ENCODE measurements at regions not wholly inside any gene's neighbourhood (a gene's known extent, or its start where the extent isn't known, plus 50 kb on each side); places are given as distances from the start of the nearest gene placed in this dataset.

- no peak overlapping the region for H3K4me2 ChIP-seq (ENCODE audit: control insufficient read depth, insufficient read depth)
- no peak overlapping the region for H3K4me3 ChIP-seq
- H4K20me1 ChIP-seq (ENCODE audit: control insufficient read depth, insufficient read depth): no peaks in the 10 kb centered on the region
- WGBS (ENCODE audit: insufficient coverage, insufficient replicate concordance, low lambda C conversion rate, missing lambda C conversion rate): 36% methylated on average over 2 of the region's 2 CpGs
- RAD21 ChIA-PET (ENCODE audit: unreplicated experiment): interaction anchor here (0.7 kb wide), 1 partner anchor 151 kb away, joined by 3 read pairs; no protein-coding TSS in a partner anchor
- in situ Hi-C loops (cut with MboI): no loop called here
- POLR2A ChIA-PET: no interaction called here
- TF ChIP-seq NFIC (IDR thresholded peaks at IDR 0.05; ENCODE audit: low read depth, low read length): no peak
- no peak for TF ChIP-seq RB1 (IDR thresholded peaks at IDR 0.05; ENCODE audit: borderline replicate concordance)
- no peak for TF ChIP-seq RCOR1 (conservative IDR thresholded peaks at IDR 0.05; ENCODE audit: low read depth, low read length)
- TF ChIP-seq, protein P1, sequence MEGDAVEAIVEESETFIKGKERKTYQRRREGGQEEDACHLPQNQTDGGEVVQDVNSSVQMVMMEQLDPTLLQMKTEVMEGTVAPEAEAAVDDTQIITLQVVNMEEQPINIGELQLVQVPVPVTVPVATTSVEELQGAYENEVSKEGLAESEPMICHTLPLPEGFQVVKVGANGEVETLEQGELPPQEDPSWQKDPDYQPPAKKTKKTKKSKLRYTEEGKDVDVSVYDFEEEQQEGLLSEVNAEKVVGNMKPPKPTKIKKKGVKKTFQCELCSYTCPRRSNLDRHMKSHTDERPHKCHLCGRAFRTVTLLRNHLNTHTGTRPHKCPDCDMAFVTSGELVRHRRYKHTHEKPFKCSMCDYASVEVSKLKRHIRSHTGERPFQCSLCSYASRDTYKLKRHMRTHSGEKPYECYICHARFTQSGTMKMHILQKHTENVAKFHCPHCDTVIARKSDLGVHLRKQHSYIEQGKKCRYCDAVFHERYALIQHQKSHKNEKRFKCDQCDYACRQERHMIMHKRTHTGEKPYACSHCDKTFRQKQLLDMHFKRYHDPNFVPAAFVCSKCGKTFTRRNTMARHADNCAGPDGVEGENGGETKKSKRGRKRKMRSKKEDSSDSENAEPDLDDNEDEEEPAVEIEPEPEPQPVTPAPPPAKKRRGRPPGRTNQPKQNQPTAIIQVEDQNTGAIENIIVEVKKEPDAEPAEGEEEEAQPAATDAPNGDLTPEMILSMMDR (IDR thresholded peaks at IDR 0.05 in 2 of 3, conservative IDR thresholded peaks at IDR 0.05 in 1 of 3; ENCODE audit: control insufficient read depth in 2 of 3, extremely low read depth in 1 of 3, insufficient read depth in 1 of 3, low read depth in 3 of 3, low read length in 3 of 3): peak in 1 of 3 experiments; percentile 2; a peak in 1 of 6 replicates
- TF ChIP-seq, protein P2, sequence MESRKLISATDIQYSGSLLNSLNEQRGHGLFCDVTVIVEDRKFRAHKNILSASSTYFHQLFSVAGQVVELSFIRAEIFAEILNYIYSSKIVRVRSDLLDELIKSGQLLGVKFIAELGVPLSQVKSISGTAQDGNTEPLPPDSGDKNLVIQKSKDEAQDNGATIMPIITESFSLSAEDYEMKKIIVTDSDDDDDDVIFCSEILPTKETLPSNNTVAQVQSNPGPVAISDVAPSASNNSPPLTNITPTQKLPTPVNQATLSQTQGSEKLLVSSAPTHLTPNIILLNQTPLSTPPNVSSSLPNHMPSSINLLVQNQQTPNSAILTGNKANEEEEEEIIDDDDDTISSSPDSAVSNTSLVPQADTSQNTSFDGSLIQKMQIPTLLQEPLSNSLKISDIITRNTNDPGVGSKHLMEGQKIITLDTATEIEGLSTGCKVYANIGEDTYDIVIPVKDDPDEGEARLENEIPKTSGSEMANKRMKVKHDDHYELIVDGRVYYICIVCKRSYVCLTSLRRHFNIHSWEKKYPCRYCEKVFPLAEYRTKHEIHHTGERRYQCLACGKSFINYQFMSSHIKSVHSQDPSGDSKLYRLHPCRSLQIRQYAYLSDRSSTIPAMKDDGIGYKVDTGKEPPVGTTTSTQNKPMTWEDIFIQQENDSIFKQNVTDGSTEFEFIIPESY (IDR thresholded peaks at IDR 0.05): no peak
- no peak for TF ChIP-seq SREBF1 (IDR thresholded peaks at IDR 0.05; ENCODE audit: low read length)
- TF ChIP-seq, protein P3, sequence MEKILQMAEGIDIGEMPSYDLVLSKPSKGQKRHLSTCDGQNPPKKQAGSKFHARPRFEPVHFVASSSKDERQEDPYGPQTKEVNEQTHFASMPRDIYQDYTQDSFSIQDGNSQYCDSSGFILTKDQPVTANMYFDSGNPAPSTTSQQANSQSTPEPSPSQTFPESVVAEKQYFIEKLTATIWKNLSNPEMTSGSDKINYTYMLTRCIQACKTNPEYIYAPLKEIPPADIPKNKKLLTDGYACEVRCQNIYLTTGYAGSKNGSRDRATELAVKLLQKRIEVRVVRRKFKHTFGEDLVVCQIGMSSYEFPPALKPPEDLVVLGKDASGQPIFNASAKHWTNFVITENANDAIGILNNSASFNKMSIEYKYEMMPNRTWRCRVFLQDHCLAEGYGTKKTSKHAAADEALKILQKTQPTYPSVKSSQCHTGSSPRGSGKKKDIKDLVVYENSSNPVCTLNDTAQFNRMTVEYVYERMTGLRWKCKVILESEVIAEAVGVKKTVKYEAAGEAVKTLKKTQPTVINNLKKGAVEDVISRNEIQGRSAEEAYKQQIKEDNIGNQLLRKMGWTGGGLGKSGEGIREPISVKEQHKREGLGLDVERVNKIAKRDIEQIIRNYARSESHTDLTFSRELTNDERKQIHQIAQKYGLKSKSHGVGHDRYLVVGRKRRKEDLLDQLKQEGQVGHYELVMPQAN (conservative IDR thresholded peaks at IDR 0.05): no peak
- no peaks in the 10 kb centered on the region for H3K79me2 ChIP-seq (ENCODE audit: control insufficient read depth, insufficient read depth, low read length)
- intact Hi-C loops (cut with micrococcal nuclease; ENCODE audit: unreplicated experiment): no loop called here
- H3K36me3 ChIP-seq (ENCODE audit: control insufficient read depth in 2 of 2, insufficient read depth in 2 of 2, low read length in 1 of 2): no peaks in the 10 kb centered on the region
- H3K4me1 ChIP-seq (ENCODE audit: control insufficient read depth, insufficient read depth, low read length): no peaks in the 10 kb centered on the region
- no peak overlapping the region for H2AFZ ChIP-seq (ENCODE audit: control insufficient read depth, low read depth, low read length)
- no peak for FAIRE-seq
- CTCF ChIA-PET: no interaction called here
- H3K9ac ChIP-seq (ENCODE audit: control insufficient read depth, insufficient read depth, low read length): no peak overlapping the region
- no peaks in the 10 kb centered on the region; a peak in 2 of 4 replicates for H3K27me3 ChIP-seq (replicated peaks in 1 of 2; ENCODE audit: control insufficient read depth in 2 of 2, insufficient read depth in 2 of 2, low read length in 1 of 2)
- SMC1A ChIA-PET (ENCODE audit: uncharacterized antibody, unreplicated experiment): no interaction called here
- ATAC-seq: no peak
- H3K27ac ChIP-seq (ENCODE audit: control insufficient read depth, insufficient read depth): no peak overlapping the region
- BruUV-seq (replicated peaks): no TSS peak
- no peaks in the 10 kb centered on the region for H3K9me3 ChIP-seq (replicated peaks; ENCODE audit: control insufficient read depth, insufficient read depth, low read length)
- no peak for DNase-seq (ENCODE audit: low read depth, low spot score)
These were observed 61.3 kb upstream of the CAV2 start for GRCh38 chr7:116438267-116438666.
